T-cell (primary cell): ENCODE measurements at regions not wholly inside any gene's neighbourhood (a gene's known extent, or its start where the extent isn't known, plus 50 kb on each side); places are given as distances from the start of the nearest gene placed in this dataset.

Experiments
- ATAC-seq, 4 experiments: fragments of 200-7000 bp in 3 of 4; fragments of 150-1000 bp in 1 of 4; cut with Tn5 transposase; replicated peaks in 1 of 4; 1 replicate in 3 of 4; 2 replicates in 1 of 4; pipeline ENCODE4 v1.10.0; 2021; ENCODE audit warnings: moderate library complexity in 3 of 4, mild to moderate bottlenecking in 2 of 4, moderate number of reproducible peaks in 1 of 4
- CTCF ChIA-PET, 2 donors: fragments of 300-600 bp; sonication (Branson Sonifier 250); formaldehyde crosslinking; loops; one replicate each; lab custom pipeline; 2022; ENCODE audit warnings: antibody characterized with exemption in 2 of 2; lab: Charles Lee
- POLR2A ChIA-PET, 2 donors: fragments of 300-600 bp; sonication (Branson Sonifier 250); formaldehyde crosslinking; loops; one replicate each; lab custom pipeline; 2022; ENCODE audit warnings: antibody characterized with exemption in 2 of 2; lab: Charles Lee
- DNase-seq, 35 experiments: peaks; one replicate each; pipeline versions ENCODE4 v3.0.0 to v3.0.0-alpha.2; 2013 to 2023
- H3K27ac ChIP-seq: one replicate; pipeline ENCODE4 v1.5.1; 2013; ENCODE audit warnings: low read length
- H3K27me3 ChIP-seq, 2 experiments: replicated peaks in 1 of 2; 1 replicate in 1 of 2; 2 replicates in 1 of 2; pipeline versions ENCODE4 v1.6.1 to v1.7.0; 2013; ENCODE audit warnings: low read length in 1 of 2, mixed read lengths in 1 of 2; ENCODE audit not compliant: control insufficient read depth in 2 of 2, insufficient read depth in 2 of 2; ENCODE audit errors: extremely low read depth in 1 of 2
- H3K36me3 ChIP-seq, 2 donors: 1 replicate in 1 of 2; 2 replicates in 1 of 2; pipeline versions ENCODE4 v1.6.1 to v1.7.0; 2013; ENCODE audit warnings: low read length in 1 of 2; ENCODE audit not compliant: control insufficient read depth in 2 of 2, insufficient read depth in 1 of 2; ENCODE audit errors: extremely low read depth in 1 of 2
- H3K4me1 ChIP-seq, 2 experiments: 1 replicate in 1 of 2; 2 replicates in 1 of 2; pipeline versions ENCODE4 v1.6.1 to v1.7.0; 2013; ENCODE audit warnings: low read length in 2 of 2, mixed read lengths in 1 of 2; ENCODE audit not compliant: insufficient read depth in 2 of 2, control insufficient read depth in 1 of 2; ENCODE audit errors: extremely low read depth in 1 of 2
- H3K4me3 ChIP-seq, 2 donors: 1 replicate in 1 of 2; 2 replicates in 1 of 2; pipeline versions ENCODE4 v1.5.1 to v1.7.0; 2013; ENCODE audit warnings: mild to moderate bottlenecking in 2 of 2, low read length in 1 of 2, moderate library complexity in 1 of 2; ENCODE audit not compliant: control insufficient read depth in 1 of 2; ENCODE audit errors: extremely low read depth in 1 of 2
- H3K9me3 ChIP-seq: 2 replicates; pipeline ENCODE4 v1.7.0; 2013
- H3K27ac Mint-ChIP-seq, 2 donors: one replicate each; pipeline ENCODE4 v1.8.0; 2020 to 2021; ENCODE audit warnings: mild to moderate bottlenecking in 2 of 2, mixed read lengths in 2 of 2
- H3K27me3 Mint-ChIP-seq, 2 donors: one replicate each; pipeline ENCODE4 v1.8.0; 2021 to 2022; ENCODE audit warnings: mixed read lengths in 2 of 2
- H3K36me3 Mint-ChIP-seq: one replicate; pipeline ENCODE4 v1.8.0; 2021; ENCODE audit warnings: mixed read lengths
- H3K4me1 Mint-ChIP-seq, 3 donors: one replicate each; pipeline ENCODE4 v1.8.0; 2020 to 2022; ENCODE audit warnings: mixed read lengths in 3 of 3, mild to moderate bottlenecking in 1 of 3
- H3K4me3 Mint-ChIP-seq, 3 donors: one replicate each; pipeline ENCODE4 v1.8.0; 2020 to 2022; ENCODE audit warnings: mild to moderate bottlenecking in 3 of 3, mixed read lengths in 3 of 3, moderate library complexity in 3 of 3
- H3K9me3 Mint-ChIP-seq, 3 donors: one replicate each; pipeline ENCODE4 v1.8.0; 2020 to 2022; ENCODE audit warnings: mixed read lengths in 3 of 3
- WGBS: methylation state at CpG from one replicate; pipeline ENCODE4 v1.1.5; 2013; ENCODE audit warnings: missing lambda C conversion rate; ENCODE audit not compliant: insufficient coverage; 5-methylcytosine and 5-hydroxymethylcytosine counted together

DNA sequence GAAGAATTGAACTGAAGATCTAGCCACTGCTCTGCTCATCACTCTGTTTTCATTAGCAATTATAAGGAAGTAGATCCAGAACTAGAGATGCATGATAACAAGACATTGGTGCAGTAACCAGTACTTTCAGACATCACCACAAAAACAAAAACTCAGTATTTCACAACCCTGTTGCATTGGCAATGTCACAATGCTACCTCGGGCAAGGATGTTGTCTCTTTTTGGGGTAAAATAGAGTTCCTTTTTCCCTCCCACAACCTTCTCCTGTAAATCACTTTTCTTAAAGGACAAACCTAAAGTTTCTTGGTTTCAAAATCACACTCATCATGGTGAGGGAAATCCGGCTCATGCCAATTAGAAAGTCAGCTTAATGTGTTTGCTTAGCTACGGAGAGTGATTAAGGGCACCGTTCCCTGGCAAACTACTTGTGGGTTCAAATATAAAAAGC is 420.1 kb upstream of the MEF2C start:
- DNase-seq (peak in 1 of 35 experiments; percentile 1), ATAC-seq (no peak)
- no peak overlapping the region for H3K27ac Mint-ChIP-seq
- H3K27ac ChIP-seq = no peak overlapping the region
- CTCF ChIA-PET = no interaction called here
- H3K4me3 ChIP-seq = no peak overlapping the region
- no peaks in the 10 kb centered on the region for H3K36me3 ChIP-seq
- H3K4me3 Mint-ChIP-seq = no peak overlapping the region
- H3K9me3 Mint-ChIP-seq = no peaks in the 10 kb centered on the region
- H3K4me1 ChIP-seq = no peaks in the 10 kb centered on the region
- no peaks in the 10 kb centered on the region for H3K27me3 ChIP-seq
- no peaks in the 10 kb centered on the region for H3K36me3 Mint-ChIP-seq
- no peaks in the 10 kb centered on the region for H3K27me3 Mint-ChIP-seq
- POLR2A ChIA-PET = no interaction called here
- H3K9me3 ChIP-seq = no peaks in the 10 kb centered on the region
- 80% methylated on average over 1 of the region's 4 CpGs for WGBS
- H3K4me1 Mint-ChIP-seq = no peaks in the 10 kb centered on the region

DNA sequence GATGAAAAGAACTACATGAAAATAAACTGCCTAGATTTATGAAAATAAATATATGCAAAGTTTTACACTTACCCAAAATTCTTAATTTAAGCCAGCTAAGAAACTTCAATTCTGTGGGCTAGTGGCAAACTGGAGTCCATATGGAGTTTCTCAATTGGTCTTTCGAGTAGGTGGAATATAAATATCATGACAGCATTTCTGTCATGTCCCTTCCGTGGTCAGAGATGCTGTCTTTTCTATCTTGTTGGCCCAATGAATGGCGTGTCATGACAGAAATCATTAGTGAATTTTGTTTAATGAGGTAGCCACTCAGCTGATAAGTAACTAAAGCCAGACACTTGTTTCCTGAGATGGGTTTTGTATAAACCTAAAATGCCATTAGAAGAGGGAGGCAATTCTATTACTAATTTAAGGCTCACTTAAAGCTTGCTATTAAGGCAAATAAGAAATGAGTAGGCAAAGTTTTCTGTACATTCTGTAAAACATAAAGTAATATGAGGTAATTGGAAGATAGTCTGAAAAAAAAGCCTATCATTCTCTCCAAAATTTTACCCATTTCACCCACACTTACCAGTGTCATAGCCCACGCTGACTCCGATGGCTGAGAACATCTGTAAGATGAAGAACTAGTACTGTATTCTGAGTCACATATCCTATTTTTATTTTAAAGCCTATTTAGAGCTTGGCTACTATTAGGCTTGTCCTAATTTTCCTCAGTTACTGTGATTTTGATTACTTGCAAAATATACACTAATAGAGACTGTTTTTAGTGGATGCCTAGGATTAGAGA is 419.3 kb upstream of the MEF2C start:
- Histone ChIP-seq H3K4me3 (no peak overlapping the region), H3K4me1 (no peaks in the 10 kb centered on the region), H3K27ac (no peak overlapping the region), H3K9me3 (no peaks in the 10 kb centered on the region), H3K36me3 (no peaks in the 10 kb centered on the region), H3K27me3 (no peaks in the 10 kb centered on the region)
- H3K4me3 Mint-ChIP-seq = no peak overlapping the region
- no peak overlapping the region for H3K27ac Mint-ChIP-seq
- ATAC-seq (no peak), DNase-seq (no peak)
- POLR2A ChIA-PET = no interaction called here
- WGBS = 70% methylated on average over 2 of the region's 5 CpGs
- H3K27me3 Mint-ChIP-seq = no peaks in the 10 kb centered on the region
- no peaks in the 10 kb centered on the region for H3K4me1 Mint-ChIP-seq
- no peaks in the 10 kb centered on the region for H3K36me3 Mint-ChIP-seq
- CTCF ChIA-PET = no interaction called here
- no peaks in the 10 kb centered on the region for H3K9me3 Mint-ChIP-seq

DNA sequence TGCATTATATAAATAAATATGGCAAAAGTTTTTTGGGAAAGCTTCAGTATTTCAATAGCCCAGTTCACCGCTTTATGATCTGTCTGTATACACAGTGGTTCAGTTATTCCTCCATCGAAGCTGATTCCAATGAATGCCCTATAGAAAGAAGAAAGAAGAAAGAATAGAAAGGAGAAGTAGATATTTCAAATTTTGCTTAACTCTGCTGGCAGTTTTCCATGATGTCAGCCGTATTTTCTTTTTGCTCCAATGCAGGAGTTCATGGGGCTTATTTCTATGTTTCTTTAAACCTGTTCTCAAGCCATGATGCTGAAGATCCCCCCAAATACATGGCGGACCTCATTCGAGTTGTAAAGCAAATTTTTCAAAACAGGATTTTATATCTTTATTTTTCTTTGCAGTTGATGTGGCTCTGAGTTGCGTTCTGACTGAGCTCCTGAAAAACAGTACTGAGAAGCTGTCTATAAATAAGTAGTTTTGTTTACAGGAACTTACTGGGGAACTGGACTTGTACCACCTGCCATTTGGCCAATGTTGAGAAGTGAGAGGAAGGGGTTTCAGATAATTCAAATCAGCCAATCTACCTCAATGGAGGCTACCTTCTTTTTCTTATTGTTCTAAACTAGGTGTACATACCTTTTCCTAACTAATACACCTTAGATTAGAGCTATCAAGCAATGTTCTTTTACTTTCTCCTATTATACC is 418.5 kb upstream of the MEF2C start:
- Histone ChIP-seq H3K27me3 (no peaks in the 10 kb centered on the region), H3K27ac (no peak overlapping the region), H3K9me3 (no peaks in the 10 kb centered on the region), H3K36me3 (no peaks in the 10 kb centered on the region), H3K4me3 (no peak overlapping the region), H3K4me1 (no peaks in the 10 kb centered on the region)
- ChIA-PET POLR2A (no interaction called here), CTCF (no interaction called here)
- no peak for DNase-seq
- no peak overlapping the region for H3K27ac Mint-ChIP-seq
- no peak overlapping the region for H3K4me3 Mint-ChIP-seq
- H3K36me3 Mint-ChIP-seq = no peaks in the 10 kb centered on the region
- H3K27me3 Mint-ChIP-seq = no peaks in the 10 kb centered on the region
- 100% methylated on average over 1 of the region's 6 CpGs for whole genome bisulfite sequencing
- H3K4me1 Mint-ChIP-seq = no peaks in the 10 kb centered on the region
- H3K9me3 Mint-ChIP-seq = no peaks in the 10 kb centered on the region
- no peak for ATAC-seq

DNA sequence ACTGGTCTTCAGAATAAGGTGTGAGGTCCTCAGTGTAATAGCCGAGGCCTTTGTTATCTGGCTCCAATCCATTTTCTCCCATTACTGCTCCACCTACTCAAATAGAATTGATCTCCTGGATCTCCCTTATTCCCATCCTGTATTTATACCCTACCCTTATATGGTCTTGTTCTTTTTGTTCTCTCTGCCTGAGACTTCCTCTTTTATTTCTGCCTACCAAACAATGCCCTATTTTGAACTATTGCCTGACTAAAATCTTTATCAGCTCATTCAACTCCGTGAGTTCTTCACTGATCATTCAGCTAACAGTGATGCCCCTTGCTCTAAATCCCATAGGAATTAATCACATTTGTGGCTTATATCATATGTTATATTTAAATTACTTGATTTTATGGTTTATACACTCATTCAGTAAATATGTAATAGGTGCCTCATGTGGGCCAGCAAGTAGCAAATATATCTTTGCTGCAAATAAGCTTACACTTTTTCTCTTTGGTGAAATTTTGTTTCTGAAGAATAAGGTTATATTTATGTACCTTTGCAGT is 417.5 kb upstream of the MEF2C start:
- Mint-ChIP-seq H3K4me3 (no peak overlapping the region), H3K9me3 (no peaks in the 10 kb centered on the region), H3K27me3 (no peaks in the 10 kb centered on the region), H3K4me1 (no peaks in the 10 kb centered on the region), H3K36me3 (no peaks in the 10 kb centered on the region), H3K27ac (no peak overlapping the region)
- no peaks in the 10 kb centered on the region for H3K4me1 ChIP-seq
- no peak overlapping the region for H3K4me3 ChIP-seq
- ChIA-PET CTCF (no interaction called here), POLR2A (no interaction called here)
- DNase-seq = no peak
- no peaks in the 10 kb centered on the region for H3K27me3 ChIP-seq
- no peaks in the 10 kb centered on the region for H3K9me3 ChIP-seq
- no peak for ATAC-seq
- no peak overlapping the region for H3K27ac ChIP-seq
- no peaks in the 10 kb centered on the region for H3K36me3 ChIP-seq
- 91% methylated on average over 1 of the region's 2 CpGs for WGBS

DNA sequence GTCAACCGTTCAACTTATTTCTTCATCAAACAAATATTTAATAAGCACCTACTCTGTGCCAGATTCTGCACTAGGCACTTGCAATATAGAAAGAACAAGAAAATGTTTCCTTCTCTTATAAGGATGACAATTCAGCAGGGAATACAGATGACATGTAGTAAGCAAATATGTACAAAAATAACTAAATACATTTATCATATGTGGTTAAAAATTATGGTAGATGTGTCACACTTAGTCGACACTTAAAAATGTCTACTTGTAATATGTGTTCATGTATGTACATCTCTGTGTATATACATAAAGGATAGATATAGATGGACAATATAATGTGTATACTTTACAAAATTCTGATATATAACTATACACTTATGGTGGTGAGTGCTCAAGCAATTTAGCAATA is 417.0 kb upstream of the MEF2C start:
- Histone ChIP-seq H3K4me1 (no peaks in the 10 kb centered on the region), H3K36me3 (no peaks in the 10 kb centered on the region), H3K27me3 (no peaks in the 10 kb centered on the region), H3K27ac (no peak overlapping the region), H3K4me3 (no peak overlapping the region), H3K9me3 (no peaks in the 10 kb centered on the region)
- WGBS = no CpG with 5 or more reads among the region's 2 CpGs
- Mint-ChIP-seq H3K27ac (no peak overlapping the region), H3K9me3 (no peaks in the 10 kb centered on the region), H3K36me3 (no peaks in the 10 kb centered on the region), H3K27me3 (no peaks in the 10 kb centered on the region), H3K4me1 (no peaks in the 10 kb centered on the region), H3K4me3 (no peak overlapping the region)
- POLR2A ChIA-PET = no interaction called here
- CTCF ChIA-PET = no interaction called here
- ATAC-seq (no peak), DNase-seq (no peak)

DNA sequence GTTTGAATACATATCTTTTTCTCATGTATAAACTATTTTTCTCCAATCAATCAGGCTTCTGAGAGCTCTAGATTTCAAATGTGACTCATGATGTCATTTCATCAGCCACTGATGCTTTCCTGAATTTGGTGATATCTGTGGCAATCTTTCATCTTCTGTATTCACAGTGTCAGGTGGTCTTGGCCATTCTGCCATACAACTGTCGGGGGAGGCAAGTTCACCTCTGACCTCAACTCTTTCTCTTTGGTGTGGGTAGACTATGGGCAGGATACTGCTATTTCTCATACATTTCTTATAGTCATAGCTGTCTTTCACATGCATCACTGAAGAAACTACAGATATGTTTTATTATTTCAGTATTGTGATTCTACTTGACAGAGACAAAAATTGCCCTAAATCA is 414.1 kb upstream of the MEF2C start:
- Histone ChIP-seq H3K4me1 (no peaks in the 10 kb centered on the region), H3K4me3 (no peak overlapping the region), H3K27ac (no peak overlapping the region), H3K27me3 (no peaks in the 10 kb centered on the region), H3K9me3 (no peaks in the 10 kb centered on the region), H3K36me3 (no peaks in the 10 kb centered on the region)
- Mint-ChIP-seq H3K4me1 (no peaks in the 10 kb centered on the region), H3K4me3 (no peak overlapping the region), H3K27me3 (no peaks in the 10 kb centered on the region), H3K9me3 (peaks cover 0 to 2% (median 0%) of the 10 kb centered on the region in 3 donors), H3K36me3 (no peaks in the 10 kb centered on the region), H3K27ac (no peak overlapping the region)
- ATAC-seq (no peak), DNase-seq (no peak)
- WGBS = no CpG with 5 or more reads among the region's 1 CpG
- ChIA-PET POLR2A (no interaction called here), CTCF (no interaction called here)
